ENCODE measurements at regions not wholly inside any gene's neighbourhood (a gene's known extent, or its start where the extent isn't known, plus 50 kb on each side); places are given as distances from the start of the nearest gene placed in this dataset.

DNA sequence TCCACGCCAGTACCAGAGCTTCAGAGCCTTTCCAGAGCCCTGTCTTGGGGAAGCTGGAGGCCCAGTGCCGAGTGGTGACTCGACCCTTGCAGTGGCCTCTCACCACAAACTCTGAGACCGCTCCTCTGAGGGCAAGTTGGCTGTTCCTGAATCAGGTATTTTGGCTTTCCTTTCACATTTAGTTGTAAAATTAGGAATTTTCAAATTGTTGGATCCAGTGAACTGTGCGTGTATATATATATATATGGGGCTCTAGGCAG lies 128.7 kb upstream of the UNC5B start:
- no peaks in the 10 kb centered on the region for H3K4me1 ChIP-seq (ENCODE audit: low read depth, poor library complexity, severe bottlenecking)
- H3K27ac ChIP-seq: no peak overlapping the region
- no peak overlapping the region for H3K4me3 ChIP-seq (IDR thresholded peaks at IDR 0.05; ENCODE audit: insufficient read depth, low read depth, low read length)
- no peaks in the 10 kb centered on the region for H3K79me2 ChIP-seq (ENCODE audit: insufficient read depth, low read depth)
- H4K20me1 ChIP-seq (ENCODE audit: insufficient read depth): no peaks in the 10 kb centered on the region
- TF ChIP-seq, protein P1, sequence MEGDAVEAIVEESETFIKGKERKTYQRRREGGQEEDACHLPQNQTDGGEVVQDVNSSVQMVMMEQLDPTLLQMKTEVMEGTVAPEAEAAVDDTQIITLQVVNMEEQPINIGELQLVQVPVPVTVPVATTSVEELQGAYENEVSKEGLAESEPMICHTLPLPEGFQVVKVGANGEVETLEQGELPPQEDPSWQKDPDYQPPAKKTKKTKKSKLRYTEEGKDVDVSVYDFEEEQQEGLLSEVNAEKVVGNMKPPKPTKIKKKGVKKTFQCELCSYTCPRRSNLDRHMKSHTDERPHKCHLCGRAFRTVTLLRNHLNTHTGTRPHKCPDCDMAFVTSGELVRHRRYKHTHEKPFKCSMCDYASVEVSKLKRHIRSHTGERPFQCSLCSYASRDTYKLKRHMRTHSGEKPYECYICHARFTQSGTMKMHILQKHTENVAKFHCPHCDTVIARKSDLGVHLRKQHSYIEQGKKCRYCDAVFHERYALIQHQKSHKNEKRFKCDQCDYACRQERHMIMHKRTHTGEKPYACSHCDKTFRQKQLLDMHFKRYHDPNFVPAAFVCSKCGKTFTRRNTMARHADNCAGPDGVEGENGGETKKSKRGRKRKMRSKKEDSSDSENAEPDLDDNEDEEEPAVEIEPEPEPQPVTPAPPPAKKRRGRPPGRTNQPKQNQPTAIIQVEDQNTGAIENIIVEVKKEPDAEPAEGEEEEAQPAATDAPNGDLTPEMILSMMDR (conservative IDR thresholded peaks at IDR 0.05; ENCODE audit: low read depth, low read length): no peak
- H3K4me2 ChIP-seq: no peak overlapping the region
- H3K36me3 ChIP-seq (ENCODE audit: insufficient read depth): no peaks in the 10 kb centered on the region
- H3K27me3 ChIP-seq (ENCODE audit: insufficient read depth, low read depth): no peaks in the 10 kb centered on the region; the same call in 1 of the 2 replicates
- H3K9ac ChIP-seq: no peak overlapping the region
- no peak overlapping the region for H2AFZ ChIP-seq (ENCODE audit: low read depth)

- H3K4me3 ChIP-seq (IDR thresholded peaks at IDR 0.05; ENCODE audit: insufficient read depth, low read depth, low read length): no peak overlapping the region
- H3K36me3 ChIP-seq (ENCODE audit: insufficient read depth): no peaks in the 10 kb centered on the region
- H3K4me2 ChIP-seq: no peak overlapping the region
- H3K27me3 ChIP-seq (ENCODE audit: insufficient read depth, low read depth): no peaks in the 10 kb centered on the region; the same call in 1 of the 2 replicates
- no peaks in the 10 kb centered on the region for H3K4me1 ChIP-seq (ENCODE audit: low read depth, poor library complexity, severe bottlenecking)
- H2AFZ ChIP-seq (ENCODE audit: low read depth): no peak overlapping the region
- H4K20me1 ChIP-seq (ENCODE audit: insufficient read depth): no peaks in the 10 kb centered on the region
- no peak overlapping the region for H3K9ac ChIP-seq
- TF ChIP-seq, protein P1 (conservative IDR thresholded peaks at IDR 0.05; ENCODE audit: low read depth, low read length): no peak
- H3K79me2 ChIP-seq (ENCODE audit: insufficient read depth, low read depth): no peaks in the 10 kb centered on the region
- no peak overlapping the region for H3K27ac ChIP-seq
These were observed 128.1 kb upstream of the UNC5B start for GRCh38 chr10:71084061-71084817.

- Histone ChIP-seq H3K79me2 (ENCODE audit: insufficient read depth, low read depth) (no peaks in the 10 kb centered on the region), H3K4me1 (ENCODE audit: low read depth, poor library complexity, severe bottlenecking) (no peaks in the 10 kb centered on the region), H3K27me3 (ENCODE audit: insufficient read depth, low read depth) (no peaks in the 10 kb centered on the region; the same call in 1 of the 2 replicates), H3K36me3 (ENCODE audit: insufficient read depth) (no peaks in the 10 kb centered on the region), H4K20me1 (ENCODE audit: insufficient read depth) (no peaks in the 10 kb centered on the region), H3K4me2 (no peak overlapping the region), H3K4me3 (IDR thresholded peaks at IDR 0.05; ENCODE audit: insufficient read depth, low read depth, low read length) (no peak overlapping the region), H3K9ac (no peak overlapping the region), H2AFZ (ENCODE audit: low read depth) (no peak overlapping the region), H3K27ac (no peak overlapping the region)
- TF ChIP-seq, protein P1 (conservative IDR thresholded peaks at IDR 0.05; ENCODE audit: low read depth, low read length): no peak
These were observed 127.6 kb upstream of the UNC5B start for GRCh38 chr10:71084818-71085126.

GRCh38 chr10:71085689-71086438 lies 126.5 kb upstream of the UNC5B start:
- H3K4me3 ChIP-seq (IDR thresholded peaks at IDR 0.05; ENCODE audit: insufficient read depth, low read depth, low read length): no peak overlapping the region
- no peak overlapping the region for H3K27ac ChIP-seq
- no peaks in the 10 kb centered on the region for H3K36me3 ChIP-seq (ENCODE audit: insufficient read depth)
- no peak overlapping the region for H2AFZ ChIP-seq (ENCODE audit: low read depth)
- no peaks in the 10 kb centered on the region; the same call in 1 of the 2 replicates for H3K27me3 ChIP-seq (ENCODE audit: insufficient read depth, low read depth)
- no peaks in the 10 kb centered on the region for H3K79me2 ChIP-seq (ENCODE audit: insufficient read depth, low read depth)
- H3K4me2 ChIP-seq: no peak overlapping the region
- no peak overlapping the region for H3K9ac ChIP-seq
- H3K4me1 ChIP-seq (ENCODE audit: low read depth, poor library complexity, severe bottlenecking): no peaks in the 10 kb centered on the region
- H4K20me1 ChIP-seq (ENCODE audit: insufficient read depth): no peaks in the 10 kb centered on the region
- TF ChIP-seq, protein P1 (conservative IDR thresholded peaks at IDR 0.05; ENCODE audit: low read depth, low read length): no peak

All from KMS-11 (cell line).